PC-3 (cell line): ENCODE measurements at regions not wholly inside any gene's neighbourhood (a gene's known extent, or its start where the extent isn't known, plus 50 kb on each side); places are given as distances from the start of the nearest gene placed in this dataset.

Experiments used
- EZH2 ChIP-seq: fragments of 300-600 bp; sonication (generic); IDR thresholded peaks from one replicate; pipeline ENCODE4 v1.6.1; 2017; ENCODE audit warnings: antibody characterized with exemption, mild to moderate bottlenecking, low read length; ENCODE audit not compliant: unreplicated experiment
- TF ChIP-seq, protein P1 (sequence below): fragments of 300-600 bp; sonication (generic); conservative IDR thresholded peaks from 2 replicates; pipeline ENCODE4 v1.5.1; 2017; ENCODE audit warnings: antibody characterized with exemption, low read depth, mild to moderate bottlenecking, low read length

DNA sequence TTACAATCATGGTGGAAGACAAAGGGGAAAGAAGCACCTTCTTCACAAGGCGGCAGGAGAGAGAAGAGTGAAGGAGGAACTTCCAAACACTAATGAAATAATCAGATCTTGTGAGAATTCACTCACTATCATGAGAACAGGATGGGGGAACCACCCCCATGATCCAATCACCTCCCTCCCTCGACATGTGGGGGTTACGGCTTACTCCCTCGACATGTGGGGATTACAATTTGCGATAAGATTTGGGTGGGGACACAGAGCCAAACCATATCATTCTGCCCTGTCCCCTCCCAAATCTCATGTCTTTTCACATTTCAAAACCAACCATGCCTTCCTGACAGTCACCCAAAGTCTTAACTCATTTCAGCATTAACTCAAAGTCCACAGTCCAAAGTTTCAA, 88.7 kb upstream of the PGRMC2 start:
- TF ChIP-seq, protein P1, sequence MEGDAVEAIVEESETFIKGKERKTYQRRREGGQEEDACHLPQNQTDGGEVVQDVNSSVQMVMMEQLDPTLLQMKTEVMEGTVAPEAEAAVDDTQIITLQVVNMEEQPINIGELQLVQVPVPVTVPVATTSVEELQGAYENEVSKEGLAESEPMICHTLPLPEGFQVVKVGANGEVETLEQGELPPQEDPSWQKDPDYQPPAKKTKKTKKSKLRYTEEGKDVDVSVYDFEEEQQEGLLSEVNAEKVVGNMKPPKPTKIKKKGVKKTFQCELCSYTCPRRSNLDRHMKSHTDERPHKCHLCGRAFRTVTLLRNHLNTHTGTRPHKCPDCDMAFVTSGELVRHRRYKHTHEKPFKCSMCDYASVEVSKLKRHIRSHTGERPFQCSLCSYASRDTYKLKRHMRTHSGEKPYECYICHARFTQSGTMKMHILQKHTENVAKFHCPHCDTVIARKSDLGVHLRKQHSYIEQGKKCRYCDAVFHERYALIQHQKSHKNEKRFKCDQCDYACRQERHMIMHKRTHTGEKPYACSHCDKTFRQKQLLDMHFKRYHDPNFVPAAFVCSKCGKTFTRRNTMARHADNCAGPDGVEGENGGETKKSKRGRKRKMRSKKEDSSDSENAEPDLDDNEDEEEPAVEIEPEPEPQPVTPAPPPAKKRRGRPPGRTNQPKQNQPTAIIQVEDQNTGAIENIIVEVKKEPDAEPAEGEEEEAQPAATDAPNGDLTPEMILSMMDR, result no peak
- TF ChIP-seq EZH2, result no peak
